ENCODE measurements at regions not wholly inside any gene's neighbourhood (a gene's known extent, or its start where the extent isn't known, plus 50 kb on each side); places are given as distances from the start of the nearest gene placed in this dataset.

- TF ChIP-seq POLR2AphosphoS5 (IDR thresholded peaks at IDR 0.05; ENCODE audit: low read depth, low read length) (no peak), CTCF (IDR thresholded peaks at IDR 0.05; ENCODE audit: control extremely low read depth in 1 of 3, insufficient read depth in 1 of 3, low read depth in 1 of 3, low read length in 3 of 3) (no peak), BACH1 (IDR thresholded peaks at IDR 0.05; ENCODE audit: low read length) (no peak), SRF (IDR thresholded peaks at IDR 0.05; ENCODE audit: low read depth, low read length) (no peak), JUND (IDR thresholded peaks at IDR 0.05; ENCODE audit: low read length) (no peak), CHD1 (IDR thresholded peaks at IDR 0.05; ENCODE audit: low read depth, low read length) (no peak), ATF3 (IDR thresholded peaks at IDR 0.05; ENCODE audit: insufficient read depth, low read depth, low read length) (no peak), EZH2 (IDR thresholded peaks at IDR 0.05; ENCODE audit: low read depth, low read length, severe bottlenecking) (no peak), CREB1 (IDR thresholded peaks at IDR 0.05) (no peak), SIN3A (conservative IDR thresholded peaks at IDR 0.05 in 1 of 2, IDR thresholded peaks at IDR 0.05 in 1 of 2; ENCODE audit: low read depth in 1 of 2, low read length in 2 of 2) (no peak), KDM5A (IDR thresholded peaks at IDR 0.05; ENCODE audit: low read length) (no peak), GABPA (IDR thresholded peaks at IDR 0.05; ENCODE audit: borderline replicate concordance, insufficient read depth, low read length) (no peak)
These were observed 1737.9 kb upstream of the C9orf72 start for GRCh38 chr9:29311221-29311620.
